PC-3 (cell line): ENCODE measurements at regions not wholly inside any gene's neighbourhood (a gene's known extent, or its start where the extent isn't known, plus 50 kb on each side); places are given as distances from the start of the nearest gene placed in this dataset.

ENCODE experiments used
- ATAC-seq: fragments of 200-7000 bp; cut with Tn5 transposase; 2 replicates; pipeline ENCODE4 v1.9.1; 2020; ENCODE audit warnings: mild to moderate bottlenecking, moderate library complexity
- BruUV-seq: library from RNA; stranded (reverse); fragments of 400-500 nt; replicated peaks from 2 replicates; lab custom pipeline; 2021; lab: Mats Ljungman, UMichigan
- CTCF ChIA-PET: fragments of 300-600 bp; sonication (Branson Sonifier 250); formaldehyde crosslinking; loops from one replicate; lab custom pipeline; 2022; ENCODE audit warnings: antibody characterized with exemption; lab: Charles Lee
- POLR2A ChIA-PET: fragments of 300-600 bp; sonication (Branson Sonifier 250); formaldehyde crosslinking; loops from one replicate; lab custom pipeline; 2022; ENCODE audit warnings: antibody characterized with exemption; ENCODE audit not compliant: unreplicated experiment; lab: Charles Lee
- DNase-seq: peaks from one replicate; pipeline ENCODE4 v3.0.0-alpha.2; 2015
- H2AFZ ChIP-seq: fragments of 300-600 bp; sonication (generic); 2 replicates; pipeline ENCODE4 v1.6.0; 2016; ENCODE audit warnings: antibody characterized with exemption, low read length
- H3F3A ChIP-seq: fragments of 300-600 bp; sonication (generic); one replicate; pipeline ENCODE4 v1.6.0; 2017; ENCODE audit warnings: antibody characterized with exemption, low read length, control low read depth, mild to moderate bottlenecking; ENCODE audit not compliant: unreplicated experiment
- H3K27ac ChIP-seq: fragments of 300-600 bp; sonication (generic); 2 replicates; pipeline ENCODE4 v1.5.1; 2016; ENCODE audit warnings: mild to moderate bottlenecking, low read length
- H3K27me3 ChIP-seq: fragments of 300-600 bp; sonication (generic); 2 replicates; pipeline ENCODE4 v1.6.1; 2016; ENCODE audit warnings: low read length, mixed read lengths
- H3K36me3 ChIP-seq: fragments of 300-600 bp; sonication (generic); 2 replicates; pipeline ENCODE4 v1.6.1; 2016; ENCODE audit warnings: low read depth, mixed run types, low read length, mixed read lengths
- H3K4me1 ChIP-seq: fragments of 300-600 bp; sonication (generic); 2 replicates; pipeline ENCODE4 v1.5.1; 2016; ENCODE audit warnings: low read length; ENCODE audit not compliant: insufficient read depth
- H3K4me2 ChIP-seq: fragments of 300-600 bp; sonication (generic); 2 replicates; pipeline ENCODE4 v1.6.0; 2016; ENCODE audit warnings: low read length
- H3K4me3 ChIP-seq: fragments of 300-600 bp; sonication (generic); 2 replicates; pipeline ENCODE4 v1.5.1; 2016; ENCODE audit warnings: mild to moderate bottlenecking, low read length, mixed read lengths
- H3K79me2 ChIP-seq: fragments of 300-600 bp; sonication (generic); 2 replicates; pipeline ENCODE4 v1.6.1; 2017; ENCODE audit warnings: low read length, mixed read lengths
- H3K9ac ChIP-seq: fragments of 300-600 bp; sonication (generic); 2 replicates; pipeline ENCODE4 v1.6.0; 2016; ENCODE audit warnings: mild to moderate bottlenecking, low read length
- H3K9me2 ChIP-seq: fragments of 300-600 bp; sonication (generic); replicated peaks from 2 replicates; pipeline ENCODE4 v1.6.1; 2016; ENCODE audit warnings: mixed run types, low read length, mixed read lengths
- H3K9me3 ChIP-seq: fragments of 300-600 bp; sonication (generic); 2 replicates; pipeline ENCODE4 v1.6.1; 2016; ENCODE audit warnings: low read length, mixed read lengths
- H4K20me1 ChIP-seq: fragments of 300-600 bp; sonication (generic); 2 replicates; pipeline ENCODE4 v1.6.1; 2016; ENCODE audit warnings: low read length, mixed read lengths
- EZH2 ChIP-seq: fragments of 300-600 bp; sonication (generic); IDR thresholded peaks from one replicate; pipeline ENCODE4 v1.6.1; 2017; ENCODE audit warnings: antibody characterized with exemption, mild to moderate bottlenecking, low read length; ENCODE audit not compliant: unreplicated experiment
- EZH2phosphoT487 ChIP-seq: fragments of 300-600 bp; sonication (generic); IDR thresholded peaks from 2 replicates; pipeline ENCODE4 v1.6.1; 2018; ENCODE audit warnings: mild to moderate bottlenecking, antibody characterized with exemption, low read length, borderline replicate concordance
- intact Hi-C: fragments of 100-400 bp; cut with micrococcal nuclease; formaldehyde crosslinking; loops from 2 replicates; pipeline ENCODE4 v1.9.0; 2023
- TF ChIP-seq, protein P1 (sequence below): fragments of 300-600 bp; sonication (generic); conservative IDR thresholded peaks from 2 replicates; pipeline ENCODE4 v1.5.1; 2017; ENCODE audit warnings: antibody characterized with exemption, low read depth, mild to moderate bottlenecking, low read length

GRCh38 chr13:75103976-75104375 is 378.0 kb downstream of the TBC1D4 start:
- Histone ChIP-seq H3K27ac (no peak overlapping the region), H3K36me3 (no peaks in the 10 kb centered on the region), H3K4me3 (no peak overlapping the region), H3K9ac (no peak overlapping the region), H3K4me2 (no peak overlapping the region), H3K4me1 (no peaks in the 10 kb centered on the region), H3K9me3 (0 out of 2 replicates have a peak, but pooled peaks cover 7% of the 10 kb centered on the region), H3K27me3 (no peaks in the 10 kb centered on the region), H3K79me2 (no peaks in the 10 kb centered on the region), H2AFZ (no peak overlapping the region), H3F3A (no peaks in the 10 kb centered on the region), H4K20me1 (no peaks in the 10 kb centered on the region), H3K9me2 (no peaks in the 10 kb centered on the region)
- no TSS peak for BruUV-seq
- intact Hi-C loops, result no loop called here
- TF ChIP-seq EZH2, result no peak
- no peak for TF ChIP-seq EZH2phosphoT487
- TF ChIP-seq, protein P1, sequence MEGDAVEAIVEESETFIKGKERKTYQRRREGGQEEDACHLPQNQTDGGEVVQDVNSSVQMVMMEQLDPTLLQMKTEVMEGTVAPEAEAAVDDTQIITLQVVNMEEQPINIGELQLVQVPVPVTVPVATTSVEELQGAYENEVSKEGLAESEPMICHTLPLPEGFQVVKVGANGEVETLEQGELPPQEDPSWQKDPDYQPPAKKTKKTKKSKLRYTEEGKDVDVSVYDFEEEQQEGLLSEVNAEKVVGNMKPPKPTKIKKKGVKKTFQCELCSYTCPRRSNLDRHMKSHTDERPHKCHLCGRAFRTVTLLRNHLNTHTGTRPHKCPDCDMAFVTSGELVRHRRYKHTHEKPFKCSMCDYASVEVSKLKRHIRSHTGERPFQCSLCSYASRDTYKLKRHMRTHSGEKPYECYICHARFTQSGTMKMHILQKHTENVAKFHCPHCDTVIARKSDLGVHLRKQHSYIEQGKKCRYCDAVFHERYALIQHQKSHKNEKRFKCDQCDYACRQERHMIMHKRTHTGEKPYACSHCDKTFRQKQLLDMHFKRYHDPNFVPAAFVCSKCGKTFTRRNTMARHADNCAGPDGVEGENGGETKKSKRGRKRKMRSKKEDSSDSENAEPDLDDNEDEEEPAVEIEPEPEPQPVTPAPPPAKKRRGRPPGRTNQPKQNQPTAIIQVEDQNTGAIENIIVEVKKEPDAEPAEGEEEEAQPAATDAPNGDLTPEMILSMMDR, result no peak
- DNase-seq (no peak), ATAC-seq (no peak)
- POLR2A ChIA-PET, result no interaction called here
- CTCF ChIA-PET, result no interaction called here

DNA sequence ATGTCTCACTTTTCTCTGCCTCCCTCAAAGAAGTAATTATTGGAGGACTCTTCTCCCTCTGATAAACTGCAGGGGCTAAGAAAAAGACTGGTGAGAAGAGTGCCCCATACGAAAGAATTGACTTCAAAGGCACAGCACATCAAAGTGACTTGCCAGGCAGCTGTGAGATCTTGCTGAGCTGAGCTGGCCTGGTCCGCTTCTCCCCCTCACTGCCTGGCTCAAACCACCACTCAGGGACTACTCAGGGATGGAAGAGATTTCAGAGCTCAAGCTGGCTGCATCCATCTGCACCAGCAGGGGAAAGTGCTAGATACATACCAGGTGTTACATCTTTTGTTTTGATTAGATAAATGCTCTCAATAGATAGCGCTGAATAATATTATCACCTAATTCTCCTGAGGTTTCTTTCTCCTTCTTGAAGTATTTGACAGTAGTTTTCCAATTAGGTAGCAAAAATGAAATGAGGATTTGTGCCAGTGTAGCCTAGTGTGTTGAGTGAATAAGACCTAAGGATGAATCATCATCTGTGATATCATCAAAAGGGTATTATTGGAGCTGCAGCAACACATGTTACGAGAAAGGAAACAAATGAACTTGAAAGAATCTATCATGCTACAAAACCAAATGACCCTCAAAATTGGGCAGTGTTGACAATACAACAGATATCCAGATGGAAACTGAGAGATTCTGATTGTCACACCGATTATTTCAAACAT is 379.8 kb downstream of the TBC1D4 start:
- no peaks in the 10 kb centered on the region for H4K20me1 ChIP-seq
- H3K27ac ChIP-seq, result no peak overlapping the region
- ChIA-PET CTCF (no interaction called here), POLR2A (no interaction called here)
- intact Hi-C loops, result no loop called here
- H3K9me2 ChIP-seq, result no peaks in the 10 kb centered on the region
- H3K36me3 ChIP-seq, result no peaks in the 10 kb centered on the region
- TF ChIP-seq, protein P1, result no peak
- TF ChIP-seq EZH2phosphoT487 (no peak), EZH2 (no peak)
- 0 out of 2 replicates have a peak, but pooled peaks cover 5% of the 10 kb centered on the region for H3K9me3 ChIP-seq
- no peak overlapping the region for H2AFZ ChIP-seq
- no peak overlapping the region for H3K4me3 ChIP-seq
- ATAC-seq, result no peak
- BruUV-seq, result no TSS peak
- H3K4me2 ChIP-seq, result no peak overlapping the region
- H3K79me2 ChIP-seq, result no peaks in the 10 kb centered on the region
- H3K4me1 ChIP-seq, result no peaks in the 10 kb centered on the region
- DNase-seq, result peak; percentile 41
- no peak overlapping the region for H3K9ac ChIP-seq
- no peaks in the 10 kb centered on the region for H3F3A ChIP-seq
- H3K27me3 ChIP-seq, result no peaks in the 10 kb centered on the region

- intact Hi-C loops, result no loop called here
- no TSS peak for BruUV-seq
- H3K4me1 ChIP-seq, result no peaks in the 10 kb centered on the region
- no peak overlapping the region for H3K27ac ChIP-seq
- ATAC-seq (no peak), DNase-seq (no peak)
- no peaks in the 10 kb centered on the region for H3K9me3 ChIP-seq
- no peaks in the 10 kb centered on the region for H3K79me2 ChIP-seq
- no peaks in the 10 kb centered on the region for H3F3A ChIP-seq
- no peak overlapping the region for H3K4me2 ChIP-seq
- H3K9me2 ChIP-seq, result no peaks in the 10 kb centered on the region
- no peak overlapping the region for H3K4me3 ChIP-seq
- H3K9ac ChIP-seq, result no peak overlapping the region
- H2AFZ ChIP-seq, result no peak overlapping the region
- ChIA-PET CTCF (no interaction called here), POLR2A (no interaction called here)
- H4K20me1 ChIP-seq, result no peaks in the 10 kb centered on the region
- no peaks in the 10 kb centered on the region for H3K36me3 ChIP-seq
- no peaks in the 10 kb centered on the region for H3K27me3 ChIP-seq
- TF ChIP-seq EZH2phosphoT487 (no peak), EZH2 (no peak)
- TF ChIP-seq, protein P1, result no peak
Measured at GRCh38 chr13:75101348-75101747, 380.6 kb downstream of the TBC1D4 start.
